Activated naive CD8-positive, alpha-beta T cell treated with anti-CD3 and anti-CD28 coated beads, Interleukin-2, amount 10 ng/mL, durations not matched to agents 7 days and 5 days (primary cell): ENCODE measurements at regions not wholly inside any gene's neighbourhood (a gene's known extent, or its start where the extent isn't known, plus 50 kb on each side); places are given as distances from the start of the nearest gene placed in this dataset.

Experiments used
- ATAC-seq: fragments of 150-1000 bp; cut with Tn5 transposase; one replicate; pipeline ENCODE4 v1.10.0; 2021; ENCODE audit warnings: low read depth, moderate library complexity
- POLR2A ChIA-PET: fragments of 350-600 bp; sonication (Branson Sonifier 250); formaldehyde crosslinking; loops from one replicate; lab custom pipeline; 2021; ENCODE audit warnings: antibody characterized with exemption; lab: Charles Lee
- DNase-seq: peaks from one replicate; pipeline ENCODE4 v3.0.0; 2021
- H3K27ac Mint-ChIP-seq: one replicate; pipeline ENCODE4 v1.8.0; 2022; ENCODE audit warnings: mild to moderate bottlenecking, mixed read lengths
- H3K27me3 Mint-ChIP-seq: one replicate; pipeline ENCODE4 v1.8.0; 2022; ENCODE audit warnings: mild to moderate bottlenecking, moderate library complexity, mixed read lengths
- H3K36me3 Mint-ChIP-seq: one replicate; pipeline ENCODE4 v1.8.0; 2021; ENCODE audit warnings: mild to moderate bottlenecking, mixed read lengths
- H3K4me1 Mint-ChIP-seq: one replicate; pipeline ENCODE4 v1.8.0; 2021; ENCODE audit warnings: mixed read lengths
- H3K4me3 Mint-ChIP-seq: one replicate; pipeline ENCODE4 v1.8.0; 2022; ENCODE audit warnings: mild to moderate bottlenecking, moderate library complexity, mixed read lengths
- H3K9me3 Mint-ChIP-seq: one replicate; pipeline ENCODE4 v1.8.0; 2021; ENCODE audit warnings: mixed read lengths

DNA sequence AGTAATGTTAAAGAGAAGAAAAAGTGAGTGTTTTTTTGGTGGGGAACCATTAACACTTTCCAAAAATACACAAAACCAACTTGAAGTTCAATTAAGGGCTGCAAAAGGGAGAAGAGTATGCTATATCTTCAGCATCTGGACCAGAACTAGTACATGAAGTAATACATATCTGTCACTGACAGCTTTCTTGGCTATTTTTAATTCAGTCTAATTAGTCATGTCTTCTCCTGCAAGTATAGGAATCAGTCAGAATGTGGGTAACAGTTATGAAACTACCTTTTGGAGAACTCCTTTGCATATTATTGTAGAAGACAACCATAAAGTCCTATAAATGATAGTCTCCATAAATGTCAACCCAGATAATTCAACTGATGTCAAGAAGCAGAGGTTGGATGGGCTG is 901.2 kb downstream of the TTLL7 start:
- Mint-ChIP-seq H3K27ac (no peak overlapping the region), H3K4me1 (no peaks in the 10 kb centered on the region), H3K36me3 (no peaks in the 10 kb centered on the region), H3K9me3 (peaks cover 4% of the 10 kb centered on the region), H3K27me3 (no peaks in the 10 kb centered on the region), H3K4me3 (no peak overlapping the region)
- no peak for DNase-seq
- no peak for ATAC-seq
- POLR2A ChIA-PET, result no interaction called here

DNA sequence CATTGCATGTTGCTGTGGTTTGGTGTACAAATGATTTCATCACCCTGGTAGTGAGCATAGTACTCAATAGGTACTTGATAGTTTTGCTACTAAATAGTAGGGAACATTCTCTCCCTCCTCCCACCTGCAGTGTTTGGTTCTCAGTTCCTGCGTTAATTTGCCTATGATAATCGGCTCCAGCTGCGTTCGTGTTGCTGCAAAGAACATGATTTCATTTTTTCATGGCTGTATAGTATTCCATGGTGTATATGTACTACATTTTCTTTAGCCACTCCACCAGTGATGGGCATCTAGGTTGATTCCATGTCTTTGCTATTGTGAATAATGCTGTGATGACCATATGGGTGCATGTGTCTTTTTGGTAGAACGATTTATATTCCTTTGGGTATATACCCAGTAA is 903.4 kb downstream of the TTLL7 start:
- no peaks in the 10 kb centered on the region for H3K36me3 Mint-ChIP-seq
- DNase-seq, result no peak
- no peak overlapping the region for H3K27ac Mint-ChIP-seq
- H3K27me3 Mint-ChIP-seq, result no peaks in the 10 kb centered on the region
- H3K4me3 Mint-ChIP-seq, result no peak overlapping the region
- POLR2A ChIA-PET, result no interaction called here
- H3K4me1 Mint-ChIP-seq, result no peaks in the 10 kb centered on the region
- no peak for ATAC-seq
- peaks cover 4% of the 10 kb centered on the region for H3K9me3 Mint-ChIP-seq

DNA sequence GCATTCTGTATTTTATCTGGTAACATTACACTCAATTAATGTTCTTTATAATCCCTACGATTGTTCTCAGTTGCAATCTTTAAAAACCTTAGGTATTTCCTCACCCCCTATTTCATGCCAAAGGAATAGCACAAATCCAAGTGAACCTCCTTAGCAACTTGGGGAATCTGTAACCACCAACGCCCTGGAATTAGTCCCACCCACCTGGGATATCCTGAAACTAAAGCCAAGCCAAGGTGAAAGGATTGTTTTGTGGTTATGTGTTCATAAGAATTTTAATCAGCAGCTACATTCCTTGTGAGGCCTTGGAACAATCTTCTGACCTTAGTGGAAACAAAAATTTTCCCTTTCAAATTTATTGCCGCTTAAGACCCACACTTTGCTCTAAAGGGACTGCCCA is 908.7 kb downstream of the TTLL7 start:
- H3K27me3 Mint-ChIP-seq, result no peaks in the 10 kb centered on the region
- peaks cover 3% of the 10 kb centered on the region for H3K9me3 Mint-ChIP-seq
- POLR2A ChIA-PET, result no interaction called here
- H3K36me3 Mint-ChIP-seq, result no peaks in the 10 kb centered on the region
- H3K4me1 Mint-ChIP-seq, result no peaks in the 10 kb centered on the region
- H3K4me3 Mint-ChIP-seq, result no peak overlapping the region
- no peak for DNase-seq
- no peak for ATAC-seq
- H3K27ac Mint-ChIP-seq, result no peak overlapping the region

GRCh38 chr1:83087851-83088250 is 911.1 kb downstream of the TTLL7 start:
- POLR2A ChIA-PET, result no interaction called here
- H3K4me3 Mint-ChIP-seq, result no peak overlapping the region

GRCh38 chr1:83086986-83087512 is 911.9 kb downstream of the TTLL7 start:
- DNase-seq, result no peak
- no peak overlapping the region for H3K27ac Mint-ChIP-seq
- no peaks in the 10 kb centered on the region for H3K4me1 Mint-ChIP-seq
- POLR2A ChIA-PET, result no interaction called here
- no peaks in the 10 kb centered on the region for H3K27me3 Mint-ChIP-seq
- ATAC-seq, result no peak
- H3K9me3 Mint-ChIP-seq, result peaks cover 4% of the 10 kb centered on the region
- H3K4me3 Mint-ChIP-seq, result no peak overlapping the region
- H3K36me3 Mint-ChIP-seq, result no peaks in the 10 kb centered on the region

More at GRCh38 chr1:83087851-83088250, 911.1 kb downstream of the TTLL7 start:
- ATAC-seq (no peak), DNase-seq (no peak)
- H3K36me3 Mint-ChIP-seq, result no peaks in the 10 kb centered on the region
- no peak overlapping the region for H3K27ac Mint-ChIP-seq
- no peaks in the 10 kb centered on the region for H3K4me1 Mint-ChIP-seq
- no peaks in the 10 kb centered on the region for H3K27me3 Mint-ChIP-seq
- peaks cover 2% of the 10 kb centered on the region for H3K9me3 Mint-ChIP-seq

- no peak overlapping the region for H3K27ac Mint-ChIP-seq
- ATAC-seq, result no peak
- H3K36me3 Mint-ChIP-seq, result no peaks in the 10 kb centered on the region
- no peaks in the 10 kb centered on the region for H3K27me3 Mint-ChIP-seq
- H3K4me1 Mint-ChIP-seq, result no peaks in the 10 kb centered on the region
- H3K4me3 Mint-ChIP-seq, result no peak overlapping the region
- POLR2A ChIA-PET, result no interaction called here
- H3K9me3 Mint-ChIP-seq, result peaks cover 4% of the 10 kb centered on the region
- DNase-seq, result no peak
Observed at GRCh38 chr1:83086346-83086745, 912.6 kb downstream of the TTLL7 start.

- DNase-seq (no peak), ATAC-seq (no peak)
- H3K36me3 Mint-ChIP-seq, result no peaks in the 10 kb centered on the region
- peaks cover 4% of the 10 kb centered on the region for H3K9me3 Mint-ChIP-seq
- H3K4me3 Mint-ChIP-seq, result no peak overlapping the region
- H3K27me3 Mint-ChIP-seq, result no peaks in the 10 kb centered on the region
- H3K27ac Mint-ChIP-seq, result no peak overlapping the region
- POLR2A ChIA-PET, result no interaction called here
- no peaks in the 10 kb centered on the region for H3K4me1 Mint-ChIP-seq
Observed at GRCh38 chr1:83083589-83084224, 915.2 kb downstream of the TTLL7 start.

DNA sequence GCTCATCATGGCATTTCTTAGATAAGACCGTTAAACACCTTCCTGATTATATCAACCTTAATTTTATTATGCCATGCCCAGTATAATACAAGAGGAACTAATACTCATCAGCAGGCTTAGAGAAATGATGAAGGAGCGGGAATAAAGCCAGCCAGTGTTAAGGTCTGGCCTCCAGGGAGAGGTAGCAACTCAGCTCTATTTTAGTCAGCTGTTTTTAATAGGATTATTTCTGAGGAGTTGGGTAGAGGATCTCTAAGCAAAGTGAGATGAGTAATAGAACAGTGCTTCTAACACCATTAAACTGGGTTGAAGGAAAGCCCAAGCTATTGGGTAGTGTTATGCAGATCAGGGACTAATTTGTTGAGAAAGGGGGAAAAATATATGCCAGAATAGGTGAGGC is 921.5 kb downstream of the TTLL7 start:
- H3K4me3 Mint-ChIP-seq, result no peak overlapping the region
- DNase-seq (no peak), ATAC-seq (no peak)
- H3K36me3 Mint-ChIP-seq, result no peaks in the 10 kb centered on the region
- H3K4me1 Mint-ChIP-seq, result no peaks in the 10 kb centered on the region
- no peak overlapping the region for H3K27ac Mint-ChIP-seq
- no peaks in the 10 kb centered on the region for H3K27me3 Mint-ChIP-seq
- POLR2A ChIA-PET, result no interaction called here
- peaks cover under 1% of the 10 kb centered on the region for H3K9me3 Mint-ChIP-seq

DNA sequence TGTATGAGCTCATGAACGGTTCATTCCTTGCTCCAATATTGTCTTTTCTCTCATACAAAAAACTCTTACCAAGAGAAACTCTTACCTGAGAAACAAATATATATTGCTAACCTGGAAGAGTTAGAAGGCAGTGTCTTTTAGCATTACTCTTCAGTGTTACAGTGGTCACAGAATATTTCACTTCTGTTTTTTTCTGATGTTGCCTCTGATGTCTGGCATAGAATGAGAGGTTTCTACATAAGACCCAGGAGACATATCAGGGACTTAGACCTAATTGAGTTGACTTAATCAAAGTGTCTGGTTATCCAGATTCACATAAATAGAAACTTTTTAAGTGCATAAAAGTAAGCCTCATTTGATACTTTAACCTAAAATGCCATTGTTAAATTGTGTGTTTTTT is 923.8 kb downstream of the TTLL7 start:
- Mint-ChIP-seq H3K9me3 (no peaks in the 10 kb centered on the region), H3K36me3 (no peaks in the 10 kb centered on the region), H3K27ac (no peak overlapping the region), H3K27me3 (no peaks in the 10 kb centered on the region), H3K4me3 (no peak overlapping the region), H3K4me1 (no peaks in the 10 kb centered on the region)
- ATAC-seq, result no peak
- no peak for DNase-seq
- POLR2A ChIA-PET, result no interaction called here

DNA sequence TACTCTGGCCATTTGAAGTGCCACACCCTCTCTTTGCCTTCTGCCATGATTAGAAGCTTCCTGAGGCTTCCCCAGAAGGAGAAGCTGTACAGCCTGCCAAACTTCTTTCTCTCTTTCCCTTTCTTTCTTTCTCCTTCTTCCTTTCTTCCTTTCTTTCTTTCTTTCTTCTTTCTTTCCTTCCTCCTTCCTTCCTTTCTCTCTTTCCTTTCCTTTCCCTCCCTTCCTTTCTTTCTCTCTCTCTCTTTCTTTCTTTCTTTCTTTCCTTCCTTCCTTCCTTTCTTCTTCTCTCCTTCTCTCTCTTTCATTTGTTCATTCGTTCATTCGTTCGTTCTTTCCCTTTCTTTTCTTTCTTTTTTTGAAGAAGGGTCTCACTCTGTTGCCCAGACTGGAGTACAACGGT is 931.0 kb downstream of the TTLL7 start:
- H3K4me1 Mint-ChIP-seq, result no peaks in the 10 kb centered on the region
- H3K9me3 Mint-ChIP-seq, result no peaks in the 10 kb centered on the region
- H3K27me3 Mint-ChIP-seq, result no peaks in the 10 kb centered on the region
- H3K4me3 Mint-ChIP-seq, result no peak overlapping the region
- no peak for ATAC-seq
- H3K36me3 Mint-ChIP-seq, result no peaks in the 10 kb centered on the region
- POLR2A ChIA-PET, result no interaction called here
- no peak overlapping the region for H3K27ac Mint-ChIP-seq
- no peak for DNase-seq

DNA sequence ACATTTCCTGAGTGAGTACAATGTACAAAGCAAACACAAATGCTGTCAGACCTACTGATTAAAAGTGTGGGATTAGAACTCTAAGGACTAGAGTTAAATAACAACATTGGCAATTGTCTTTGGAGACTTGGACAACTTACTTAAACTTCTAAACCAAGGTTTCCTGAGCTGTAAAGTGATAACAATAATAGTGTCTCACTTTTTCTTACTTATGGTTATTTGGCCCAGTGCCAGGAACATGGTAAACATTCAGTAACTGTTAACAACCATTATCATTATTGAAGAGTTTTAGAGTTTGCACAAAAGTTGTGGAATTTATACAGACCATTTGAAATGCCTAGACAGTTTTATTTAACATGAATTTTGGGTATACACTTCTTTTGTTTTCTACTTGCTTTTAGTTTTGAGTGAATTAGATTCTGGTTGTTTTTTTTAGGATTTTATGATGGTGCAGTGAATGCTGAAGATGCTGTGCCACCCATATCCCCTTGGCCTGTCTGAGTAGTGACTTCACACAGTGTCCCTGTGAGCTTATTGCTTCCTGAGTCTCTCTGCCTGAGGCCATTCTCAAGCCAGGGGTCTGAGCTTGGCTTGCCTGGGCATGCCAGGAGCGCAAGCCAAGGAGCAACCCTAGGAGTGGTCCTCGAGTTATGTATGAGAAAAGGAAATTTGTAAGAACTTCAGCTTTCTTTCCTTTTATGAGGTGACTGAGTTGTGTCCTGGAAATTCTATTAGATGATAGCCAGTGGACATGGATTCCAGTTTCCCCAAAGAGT is 932.8 kb downstream of the TTLL7 start:
- Mint-ChIP-seq H3K4me1 (no peaks in the 10 kb centered on the region), H3K27me3 (no peaks in the 10 kb centered on the region), H3K27ac (no peak overlapping the region), H3K36me3 (no peaks in the 10 kb centered on the region), H3K4me3 (no peak overlapping the region), H3K9me3 (no peaks in the 10 kb centered on the region)
- no peak for ATAC-seq
- POLR2A ChIA-PET, result no interaction called here
- no peak for DNase-seq

DNA sequence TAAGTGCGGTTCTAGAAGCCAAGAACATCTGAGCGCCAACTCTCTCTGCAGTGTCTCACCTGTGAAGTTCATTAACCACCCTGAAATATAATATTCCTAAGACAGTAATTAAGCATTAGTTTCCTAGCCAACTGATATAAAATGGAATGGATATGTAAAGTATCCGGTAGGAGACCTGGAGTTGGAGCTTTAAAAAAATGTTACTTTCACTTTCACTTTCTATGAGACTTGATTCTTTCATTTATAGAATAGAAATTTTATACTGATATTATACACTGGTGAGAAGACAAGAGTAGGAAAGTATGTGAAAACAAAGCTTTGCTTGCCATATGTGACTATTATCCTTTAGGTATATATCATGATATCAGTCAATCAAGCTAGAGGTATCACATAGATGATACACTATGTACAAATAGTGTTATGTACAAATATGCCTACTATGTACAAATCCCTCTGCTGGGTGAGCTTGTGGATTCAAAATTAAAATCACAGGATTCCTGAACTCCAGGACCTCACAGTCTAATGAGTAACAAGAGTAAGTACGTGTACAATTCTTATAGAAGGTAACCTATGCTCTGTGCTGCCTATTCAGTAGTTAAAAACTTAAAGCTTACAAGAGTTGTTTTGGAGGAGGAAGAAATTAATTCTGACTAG is 934.2 kb downstream of the TTLL7 start:
- no peaks in the 10 kb centered on the region for H3K9me3 Mint-ChIP-seq
- POLR2A ChIA-PET, result no interaction called here
- no peak for DNase-seq
- no peak for ATAC-seq
- no peak overlapping the region for H3K4me3 Mint-ChIP-seq
- no peak overlapping the region for H3K27ac Mint-ChIP-seq
- H3K27me3 Mint-ChIP-seq, result no peaks in the 10 kb centered on the region
- no peaks in the 10 kb centered on the region for H3K4me1 Mint-ChIP-seq
- H3K36me3 Mint-ChIP-seq, result no peaks in the 10 kb centered on the region

GRCh38 chr1:83060651-83061390 is 938.1 kb downstream of the TTLL7 start:
- Mint-ChIP-seq H3K27ac (no peak overlapping the region), H3K4me3 (no peak overlapping the region), H3K27me3 (no peaks in the 10 kb centered on the region), H3K36me3 (no peaks in the 10 kb centered on the region), H3K9me3 (no peaks in the 10 kb centered on the region), H3K4me1 (no peaks in the 10 kb centered on the region)
- POLR2A ChIA-PET, result no interaction called here
- DNase-seq (no peak), ATAC-seq (no peak)
